ENCODE measurements at regions not wholly inside any gene's neighbourhood (a gene's known extent, or its start where the extent isn't known, plus 50 kb on each side); places are given as distances from the start of the nearest gene placed in this dataset.

DNA sequence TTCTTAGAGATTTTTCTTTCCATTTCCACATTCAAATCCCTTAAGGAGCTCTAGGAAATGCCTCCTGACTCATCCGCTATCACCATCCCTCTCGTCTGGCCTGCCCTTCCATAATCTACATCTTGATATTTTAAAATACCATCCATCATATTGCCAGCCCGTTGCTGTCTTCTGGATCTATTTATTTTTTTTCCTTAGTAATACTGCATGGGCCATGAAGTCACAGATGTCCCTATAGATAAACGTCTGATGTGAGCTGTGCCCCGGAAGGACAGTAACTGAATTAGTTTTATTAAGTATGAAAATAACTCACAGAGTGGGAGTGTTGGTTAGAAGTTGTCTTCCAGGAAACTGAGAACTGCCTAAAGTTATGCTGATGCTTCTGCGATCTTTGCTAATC, 76.2 kb downstream of the KLF6 start:
- TF ChIP-seq EZH2phosphoT487 (IDR thresholded peaks at IDR 0.05; ENCODE audit: borderline replicate concordance, low read length), result no peak
- TF ChIP-seq, protein P1, sequence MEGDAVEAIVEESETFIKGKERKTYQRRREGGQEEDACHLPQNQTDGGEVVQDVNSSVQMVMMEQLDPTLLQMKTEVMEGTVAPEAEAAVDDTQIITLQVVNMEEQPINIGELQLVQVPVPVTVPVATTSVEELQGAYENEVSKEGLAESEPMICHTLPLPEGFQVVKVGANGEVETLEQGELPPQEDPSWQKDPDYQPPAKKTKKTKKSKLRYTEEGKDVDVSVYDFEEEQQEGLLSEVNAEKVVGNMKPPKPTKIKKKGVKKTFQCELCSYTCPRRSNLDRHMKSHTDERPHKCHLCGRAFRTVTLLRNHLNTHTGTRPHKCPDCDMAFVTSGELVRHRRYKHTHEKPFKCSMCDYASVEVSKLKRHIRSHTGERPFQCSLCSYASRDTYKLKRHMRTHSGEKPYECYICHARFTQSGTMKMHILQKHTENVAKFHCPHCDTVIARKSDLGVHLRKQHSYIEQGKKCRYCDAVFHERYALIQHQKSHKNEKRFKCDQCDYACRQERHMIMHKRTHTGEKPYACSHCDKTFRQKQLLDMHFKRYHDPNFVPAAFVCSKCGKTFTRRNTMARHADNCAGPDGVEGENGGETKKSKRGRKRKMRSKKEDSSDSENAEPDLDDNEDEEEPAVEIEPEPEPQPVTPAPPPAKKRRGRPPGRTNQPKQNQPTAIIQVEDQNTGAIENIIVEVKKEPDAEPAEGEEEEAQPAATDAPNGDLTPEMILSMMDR (IDR thresholded peaks at IDR 0.05; ENCODE audit: low read depth, low read length, poor library complexity, severe bottlenecking), result no peak
- H3K4me2 ChIP-seq (ENCODE audit: low read length), result no peak overlapping the region

DNA sequence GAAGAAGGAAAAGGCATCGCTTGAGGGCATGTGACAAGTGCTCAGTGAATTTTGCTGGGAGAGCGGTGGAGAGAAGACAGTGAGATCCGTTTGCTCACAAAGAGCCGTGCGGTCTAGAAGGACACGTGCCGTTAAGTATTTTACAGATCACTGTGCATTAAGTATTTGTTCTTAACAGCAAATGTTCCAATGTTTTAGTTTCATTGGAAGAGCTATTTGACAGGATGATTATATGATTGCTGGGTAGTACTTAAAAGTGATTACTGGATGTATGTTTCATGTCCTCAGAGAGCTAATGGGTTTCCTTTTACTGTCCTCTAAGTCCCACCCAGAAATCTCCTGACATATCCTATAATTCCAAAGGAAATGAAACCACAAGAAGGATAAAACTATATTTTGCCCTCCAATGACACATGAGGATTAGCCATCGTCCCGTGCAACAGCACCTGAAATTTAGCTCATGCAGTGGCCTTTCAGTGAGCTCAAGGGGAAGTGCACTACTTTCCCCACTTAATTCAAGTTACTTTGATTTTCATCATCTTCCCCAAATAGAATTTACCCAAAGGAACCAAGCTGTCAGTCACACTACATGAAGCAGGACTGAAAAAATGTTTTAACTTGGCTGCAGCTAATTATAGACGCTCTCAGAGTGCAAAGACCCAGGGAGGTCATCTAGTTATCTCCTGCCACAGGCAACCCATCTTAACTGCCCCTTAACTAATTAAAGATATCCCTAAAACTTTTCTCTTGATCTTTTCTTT, 80.3 kb downstream of the KLF6 start:
- TF ChIP-seq, protein P1 (IDR thresholded peaks at IDR 0.05; ENCODE audit: low read depth, low read length, poor library complexity, severe bottlenecking), result no peak
- TF ChIP-seq EZH2phosphoT487 (IDR thresholded peaks at IDR 0.05; ENCODE audit: borderline replicate concordance, low read length), result no peak
- Histone ChIP-seq H3K79me2 (ENCODE audit: control insufficient read depth, low read length) (no peaks in the 10 kb centered on the region), H3K9me2 (replicated peaks; ENCODE audit: control insufficient read depth, low read length) (no peaks in the 10 kb centered on the region), H3K4me2 (ENCODE audit: low read length) (no peak overlapping the region), H3K27me3 (ENCODE audit: control insufficient read depth, low read length) (no peaks in the 10 kb centered on the region), H3K9me3 (ENCODE audit: control insufficient read depth, insufficient read depth, low read length) (no peaks in the 10 kb centered on the region), H3K4me3 (ENCODE audit: low read length) (no peak overlapping the region), H3K4me1 (ENCODE audit: control insufficient read depth, low read length) (0 out of 2 replicates have a peak, but pooled peaks cover 3% of the 10 kb centered on the region), H4K20me1 (ENCODE audit: control insufficient read depth, insufficient read depth, low read depth, low read length) (no peaks in the 10 kb centered on the region), H3K36me3 (ENCODE audit: control insufficient read depth, low read length) (no peaks in the 10 kb centered on the region), H3F3A (ENCODE audit: control insufficient read depth, insufficient read depth) (no peaks in the 10 kb centered on the region), H3K27ac (ENCODE audit: low read depth, low read length) (no peak overlapping the region)

More for the DNA sequence above, 76.2 kb downstream of the KLF6 start:
- H3K36me3 ChIP-seq (ENCODE audit: control insufficient read depth, low read length), result no peaks in the 10 kb centered on the region
- no peak overlapping the region for H3K4me3 ChIP-seq (ENCODE audit: low read length)
- H3K27me3 ChIP-seq (ENCODE audit: control insufficient read depth, low read length), result no peaks in the 10 kb centered on the region
- no peaks in the 10 kb centered on the region for H3K9me3 ChIP-seq (ENCODE audit: control insufficient read depth, insufficient read depth, low read length)
- H3F3A ChIP-seq (ENCODE audit: control insufficient read depth, insufficient read depth), result no peaks in the 10 kb centered on the region
- no peak overlapping the region for H3K27ac ChIP-seq (ENCODE audit: low read depth, low read length)
- H4K20me1 ChIP-seq (ENCODE audit: control insufficient read depth, insufficient read depth, low read depth, low read length), result no peaks in the 10 kb centered on the region
- H3K4me1 ChIP-seq (ENCODE audit: control insufficient read depth, low read length), result 0 out of 2 replicates have a peak, but pooled peaks cover 3% of the 10 kb centered on the region
- H3K79me2 ChIP-seq (ENCODE audit: control insufficient read depth, low read length), result no peaks in the 10 kb centered on the region
- no peaks in the 10 kb centered on the region for H3K9me2 ChIP-seq (replicated peaks; ENCODE audit: control insufficient read depth, low read length)

- no peaks in the 10 kb centered on the region for H3K36me3 ChIP-seq (ENCODE audit: control insufficient read depth, low read length)
- H3K79me2 ChIP-seq (ENCODE audit: control insufficient read depth, low read length), result no peaks in the 10 kb centered on the region
- no peaks in the 10 kb centered on the region for H4K20me1 ChIP-seq (ENCODE audit: control insufficient read depth, insufficient read depth, low read depth, low read length)
- no peaks in the 10 kb centered on the region for H3K9me2 ChIP-seq (replicated peaks; ENCODE audit: control insufficient read depth, low read length)
- no peaks in the 10 kb centered on the region for H3K27me3 ChIP-seq (ENCODE audit: control insufficient read depth, low read length)
- no peak overlapping the region for H3K27ac ChIP-seq (ENCODE audit: low read depth, low read length)
- H3F3A ChIP-seq (ENCODE audit: control insufficient read depth, insufficient read depth), result no peaks in the 10 kb centered on the region
- no peak overlapping the region for H3K4me2 ChIP-seq (ENCODE audit: low read length)
- TF ChIP-seq, protein P1 (IDR thresholded peaks at IDR 0.05; ENCODE audit: low read depth, low read length, poor library complexity, severe bottlenecking), result no peak
- no peak for TF ChIP-seq EZH2phosphoT487 (IDR thresholded peaks at IDR 0.05; ENCODE audit: borderline replicate concordance, low read length)
- 0 out of 2 replicates have a peak, but pooled peaks cover 3% of the 10 kb centered on the region for H3K4me1 ChIP-seq (ENCODE audit: control insufficient read depth, low read length)
- no peaks in the 10 kb centered on the region for H3K9me3 ChIP-seq (ENCODE audit: control insufficient read depth, insufficient read depth, low read length)
- H3K4me3 ChIP-seq (ENCODE audit: low read length), result no peak overlapping the region
These were observed 82.4 kb downstream of the KLF6 start for GRCh38 chr10:3702569-3702968.
